Stomach (tissue), 8 donors: ENCODE measurements at regions not wholly inside any gene's neighbourhood (a gene's known extent, or its start where the extent isn't known, plus 50 kb on each side); places are given as distances from the start of the nearest gene placed in this dataset.

Experiments
- DNase-seq, 2 donors: peaks; one replicate each; pipeline versions ENCODE4 v3.0.0 to v3.0.0-alpha.2; 2013 to 2019
- H3K27ac ChIP-seq, 5 donors: fragments of 200-600 bp in 4 of 5; sonication (generic) in 4 of 5; one replicate each; pipeline ENCODE4 v1.5.1; 2013 to 2019; ENCODE audit warnings: mild to moderate bottlenecking in 1 of 5, moderate library complexity in 1 of 5
- H3K27me3 ChIP-seq, 3 donors: fragments of 200-600 bp; sonication (generic); one replicate each; pipeline ENCODE4 v1.5.1; 2017 to 2019; ENCODE audit warnings: mixed run types in 1 of 3
- H3K36me3 ChIP-seq, 4 donors: fragments of 200-600 bp; sonication (generic); 1 replicate in 3 of 4; 2 replicates in 1 of 4; pipeline ENCODE4 v1.5.1; 2016 to 2019
- H3K4me1 ChIP-seq, 4 donors: fragments of 200-600 bp; sonication (generic); one replicate each; pipeline ENCODE4 v1.5.1; 2016 to 2019
- H3K4me3 ChIP-seq, 4 donors: fragments of 200-600 bp; sonication (generic) in 3 of 4; one replicate each; pipeline ENCODE4 v1.5.1; 2016 to 2019; ENCODE audit warnings: mild to moderate bottlenecking in 1 of 4
- H3K9me3 ChIP-seq, 4 donors: fragments of 200-600 bp; sonication (generic); one replicate each; pipeline ENCODE4 v1.5.1; 2016 to 2019
- EP300 ChIP-seq: sonication (generic); formaldehyde crosslinking; IDR thresholded peaks from one replicate; pipeline ENCODE4 v1.6.1; 2017; ENCODE audit warnings: antibody characterized with exemption
- POLR2A ChIP-seq, 4 donors: fragments of 450-650 bp; IDR thresholded peaks; one replicate each; pipeline ENCODE4 v1.6.1; 2016; ENCODE audit warnings: antibody characterized with exemption in 4 of 4, control low read depth in 2 of 4, mild to moderate bottlenecking in 1 of 4, moderate library complexity in 1 of 4
- POLR2AphosphoS5 ChIP-seq, 3 donors: sonication (generic); formaldehyde crosslinking; IDR thresholded peaks; one replicate each; pipeline ENCODE4 v1.6.1; 2016; ENCODE audit warnings: antibody characterized with exemption in 3 of 3
- WGBS, 5 donors: extraction: QIAGEN DNeasy Blood & Tissue Kit in 3 of 5; methylation state at CpG; one replicate each; pipeline versions ENCODE4 v1.1.5 to v1.1.7; 2013 to 2018; 5-methylcytosine and 5-hydroxymethylcytosine counted together
- intact Hi-C: fragments of 100-400 bp; cut with DNase I; formaldehyde crosslinking; loops from one replicate; pipeline ENCODE4 v1.15.1; 2023; ENCODE audit warnings: low total_unique reads
- TF ChIP-seq, protein P1 (sequence below), 7 experiments: fragments of 450-650 bp in 4 of 7; fragments of 200-600 bp in 3 of 7; sonication (generic) in 3 of 7; IDR thresholded peaks; one replicate each; pipeline ENCODE4 v1.5.1; 2016 to 2019; ENCODE audit warnings: antibody characterized with exemption in 7 of 7, control low read depth in 2 of 7, mild to moderate bottlenecking in 1 of 7
- donor health status: healthy with polysubstance abuse.
- donor health status: Bipolar disorder and iron deficiency.
- donor health status: healthy.

DNA sequence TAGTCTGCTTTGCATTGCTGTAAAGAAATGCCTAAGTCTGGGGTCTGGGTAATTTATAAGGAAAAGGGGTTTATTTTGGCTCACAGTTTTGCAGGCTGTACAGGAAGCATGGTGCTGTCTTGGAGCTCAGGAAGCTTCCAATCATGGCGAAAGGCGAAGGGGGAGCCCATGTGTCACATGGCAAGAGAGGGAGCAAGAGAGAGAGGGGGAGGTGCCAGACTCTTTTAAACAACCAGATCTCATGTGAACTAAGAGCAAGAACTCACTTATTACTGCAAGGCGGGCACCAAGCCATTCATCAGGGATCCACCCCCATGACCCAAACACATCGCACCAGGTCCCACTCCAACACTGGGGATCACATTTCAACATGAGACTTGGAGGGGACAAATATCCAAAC, 148.2 kb upstream of the HS3ST2 start:
- intact Hi-C loops = no loop called here
- no peak for TF ChIP-seq POLR2AphosphoS5 (IDR thresholded peaks at IDR 0.05)
- TF ChIP-seq, protein P1, sequence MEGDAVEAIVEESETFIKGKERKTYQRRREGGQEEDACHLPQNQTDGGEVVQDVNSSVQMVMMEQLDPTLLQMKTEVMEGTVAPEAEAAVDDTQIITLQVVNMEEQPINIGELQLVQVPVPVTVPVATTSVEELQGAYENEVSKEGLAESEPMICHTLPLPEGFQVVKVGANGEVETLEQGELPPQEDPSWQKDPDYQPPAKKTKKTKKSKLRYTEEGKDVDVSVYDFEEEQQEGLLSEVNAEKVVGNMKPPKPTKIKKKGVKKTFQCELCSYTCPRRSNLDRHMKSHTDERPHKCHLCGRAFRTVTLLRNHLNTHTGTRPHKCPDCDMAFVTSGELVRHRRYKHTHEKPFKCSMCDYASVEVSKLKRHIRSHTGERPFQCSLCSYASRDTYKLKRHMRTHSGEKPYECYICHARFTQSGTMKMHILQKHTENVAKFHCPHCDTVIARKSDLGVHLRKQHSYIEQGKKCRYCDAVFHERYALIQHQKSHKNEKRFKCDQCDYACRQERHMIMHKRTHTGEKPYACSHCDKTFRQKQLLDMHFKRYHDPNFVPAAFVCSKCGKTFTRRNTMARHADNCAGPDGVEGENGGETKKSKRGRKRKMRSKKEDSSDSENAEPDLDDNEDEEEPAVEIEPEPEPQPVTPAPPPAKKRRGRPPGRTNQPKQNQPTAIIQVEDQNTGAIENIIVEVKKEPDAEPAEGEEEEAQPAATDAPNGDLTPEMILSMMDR (IDR thresholded peaks at IDR 0.05) = no peak
- TF ChIP-seq POLR2A (IDR thresholded peaks at IDR 0.05) = no peak
- no peak for TF ChIP-seq EP300
- Histone ChIP-seq H3K27ac (no peak overlapping the region), H3K36me3 (no peaks in the 10 kb centered on the region), H3K27me3 (peaks cover 0 to 68% (median 28%) of the 10 kb centered on the region in 3 donors), H3K9me3 (peaks cover 0 to 3% (median 0%) of the 10 kb centered on the region in 4 donors), H3K4me3 (no peak overlapping the region), H3K4me1 (peaks cover 0 to 3% (median 0%) of the 10 kb centered on the region in 4 donors)
- WGBS, 5 donors = 53 to 69% (median 56%) methylated on average over 4 of the region's 4 CpGs
- DNase-seq = no peak

DNA sequence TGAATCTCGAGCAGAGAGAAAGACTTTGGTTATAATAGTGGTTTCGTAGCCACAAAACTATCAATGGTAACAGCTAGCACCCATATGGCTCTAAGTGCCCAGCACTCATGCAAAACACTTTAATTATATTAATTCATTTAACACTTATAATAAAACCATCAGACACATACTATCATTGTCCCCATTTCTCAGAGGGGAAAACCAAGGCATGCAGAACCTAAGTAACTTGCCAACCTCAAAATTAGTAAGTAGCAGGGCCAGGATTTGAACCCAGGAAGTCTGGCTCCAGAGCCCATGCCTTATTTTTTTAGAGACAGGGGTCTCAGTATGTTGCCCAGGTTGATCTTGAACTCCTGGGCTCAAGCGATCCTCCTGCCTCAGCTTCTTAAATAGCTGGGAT, 145.6 kb upstream of the HS3ST2 start:
- intact Hi-C loops = no loop called here
- no peak for DNase-seq
- WGBS, 5 donors = 86 to 89% (median 87%) methylated on average over 3 of the region's 3 CpGs
- Histone ChIP-seq H3K4me1 (peaks cover 0 to 3% (median 0%) of the 10 kb centered on the region in 4 donors), H3K4me3 (no peak overlapping the region), H3K9me3 (no peaks in the 10 kb centered on the region), H3K27ac (no peak overlapping the region), H3K36me3 (no peaks in the 10 kb centered on the region), H3K27me3 (peaks cover 0 to 65% (median 34%) of the 10 kb centered on the region in 3 donors)
- no peak for TF ChIP-seq POLR2AphosphoS5 (IDR thresholded peaks at IDR 0.05)
- TF ChIP-seq EP300 = no peak
- TF ChIP-seq, protein P1 (IDR thresholded peaks at IDR 0.05) = no peak
- TF ChIP-seq POLR2A (IDR thresholded peaks at IDR 0.05) = no peak

DNA sequence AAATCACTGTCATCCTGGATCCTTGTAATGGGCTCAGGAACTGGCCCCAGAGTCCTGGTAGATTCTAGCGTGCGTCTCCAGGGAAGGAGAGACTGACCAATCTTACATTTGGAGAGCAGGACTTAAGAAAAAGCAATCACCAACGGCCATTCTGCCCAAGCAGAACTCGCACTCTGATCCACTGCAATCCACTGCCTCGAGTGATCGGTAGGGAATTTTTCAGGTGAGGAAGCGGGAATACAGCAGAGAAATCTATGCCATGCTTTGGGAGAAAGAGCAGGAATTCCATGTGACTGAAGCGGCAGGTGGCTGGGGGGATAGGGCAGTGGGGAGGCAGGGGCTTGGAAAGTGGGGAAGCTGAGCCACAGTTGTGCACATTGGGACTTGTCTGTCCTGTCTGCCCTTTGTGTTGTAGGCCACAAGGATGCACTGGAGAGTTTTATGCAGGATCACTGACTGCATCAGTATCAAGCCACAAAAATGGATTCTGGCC, 143.9 kb upstream of the HS3ST2 start:
- Histone ChIP-seq H3K4me3 (no peak overlapping the region), H3K36me3 (no peaks in the 10 kb centered on the region), H3K27me3 (peaks cover 0 to 58% (median 26%) of the 10 kb centered on the region in 3 donors), H3K4me1 (peaks cover 0 to 3% (median 0%) of the 10 kb centered on the region in 4 donors), H3K27ac (no peak overlapping the region), H3K9me3 (no peaks in the 10 kb centered on the region)
- no peak for DNase-seq
- intact Hi-C loops = no loop called here
- TF ChIP-seq EP300 (no peak), POLR2AphosphoS5 (IDR thresholded peaks at IDR 0.05) (no peak), POLR2A (IDR thresholded peaks at IDR 0.05) (no peak)
- TF ChIP-seq, protein P1 (IDR thresholded peaks at IDR 0.05) = no peak
- WGBS, 5 donors = 85 to 96% (median 94%) methylated on average over 8 of the region's 8 CpGs

DNA sequence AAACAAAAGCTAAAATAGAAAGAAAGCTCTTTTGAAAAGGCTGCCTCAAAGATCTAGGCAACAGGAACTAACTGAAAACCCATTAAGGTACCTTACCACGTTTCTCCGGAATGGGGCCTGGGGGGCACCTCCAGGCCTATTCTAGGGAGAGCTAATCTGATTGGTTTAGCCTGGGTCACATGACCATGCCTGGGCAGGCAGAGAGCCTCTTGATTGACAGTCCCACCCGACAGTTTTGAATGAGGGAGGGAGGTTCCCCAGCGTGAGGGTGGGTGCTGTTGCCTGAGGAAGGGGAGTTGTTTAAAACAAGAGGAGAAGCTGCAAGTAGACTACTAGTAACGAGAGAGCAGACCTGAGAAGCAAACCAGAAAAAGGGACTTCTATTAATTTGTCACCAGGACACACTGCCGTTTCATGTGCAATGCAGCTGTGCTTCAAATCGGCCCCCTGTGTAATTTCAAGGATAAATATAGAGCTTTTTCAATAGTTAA, 143.4 kb upstream of the HS3ST2 start:
- no peaks in the 10 kb centered on the region for H3K9me3 ChIP-seq
- DNase-seq = peak in 1 of 2 donors; percentile 24
- H3K4me3 ChIP-seq = no peak overlapping the region
- intact Hi-C loops = no loop called here
- TF ChIP-seq POLR2A (IDR thresholded peaks at IDR 0.05) = no peak
- TF ChIP-seq, protein P1 (IDR thresholded peaks at IDR 0.05) = no peak
- TF ChIP-seq EP300 = no peak
- TF ChIP-seq POLR2AphosphoS5 (IDR thresholded peaks at IDR 0.05) = no peak
- H3K4me1 ChIP-seq = peaks cover 0 to 3% (median 0%) of the 10 kb centered on the region in 4 donors
- WGBS, 5 donors = 26 to 31% (median 28%) methylated on average over 7 of the region's 7 CpGs
- H3K36me3 ChIP-seq = no peaks in the 10 kb centered on the region
- no peak overlapping the region for H3K27ac ChIP-seq
- H3K27me3 ChIP-seq = peaks cover 0 to 58% (median 27%) of the 10 kb centered on the region in 3 donors
